HepG2 (cell line): ENCODE measurements at regions not wholly inside any gene's neighbourhood (a gene's known extent, or its start where the extent isn't known, plus 50 kb on each side); places are given as distances from the start of the nearest gene placed in this dataset.

ENCODE experiments used
- HDAC2 ChIP-seq: sonication (generic); formaldehyde crosslinking; IDR thresholded peaks from 2 replicates; pipeline ENCODE4 v1.4.0; 2020; ENCODE audit warnings: missing genetic modification reagents
- ZNF225 ChIP-seq: sonication (generic); formaldehyde crosslinking; IDR thresholded peaks from 2 replicates; pipeline ENCODE4 v1.4.0; 2020; ENCODE audit warnings: mild to moderate bottlenecking, missing genetic modification reagents
- ZNF772 ChIP-seq: sonication (generic); formaldehyde crosslinking; IDR thresholded peaks from 2 replicates; pipeline ENCODE4 v1.5.0; 2020; ENCODE audit warnings: mild to moderate bottlenecking, missing genetic modification reagents

- no peak for TF ChIP-seq HDAC2 (CRISPR knock-in tag)
- TF ChIP-seq ZNF225 (CRISPR knock-in tag), result no peak
- TF ChIP-seq ZNF772 (CRISPR knock-in tag), result no peak
Observed at GRCh38 chr6:80460257-80460865, 353.9 kb downstream of the BCKDHB start.
